IMR-90 (cell line): ENCODE measurements at regions not wholly inside any gene's neighbourhood (a gene's known extent, or its start where the extent isn't known, plus 50 kb on each side); places are given as distances from the start of the nearest gene placed in this dataset.

ENCODE experiments used
- ATAC-seq: fragments of 200-7000 bp; cut with Tn5 transposase; 2 replicates; pipeline ENCODE4 v1.9.1; 2020; ENCODE audit warnings: low read depth, mild to moderate bottlenecking, moderate library complexity
- BruUV-seq: library from RNA; stranded (reverse); fragments of 400-500 nt; replicated peaks from 2 replicates; lab custom pipeline; 2021; lab: Mats Ljungman, UMichigan
- CTCF ChIA-PET: fragments of 300-600 bp; formaldehyde crosslinking; extraction: SDS; loops from one replicate; lab custom pipeline; 2021; ENCODE audit warnings: antibody characterized with exemption; lab: Yijun Ruan, JAX
- POLR2A ChIA-PET: fragments of 300-600 bp; sonication (Branson Sonifier 250); formaldehyde crosslinking; loops from one replicate; lab custom pipeline; 2022; ENCODE audit warnings: antibody characterized with exemption; ENCODE audit not compliant: unreplicated experiment; lab: Charles Lee
- DNase-seq: peaks from one replicate; pipeline ENCODE4 v3.0.0; 2013
- H2AFZ ChIP-seq: replicated peaks from 2 replicates; pipeline ENCODE3; 2013; ENCODE audit warnings: low read length, mild to moderate bottlenecking; ENCODE audit not compliant: poor library complexity
- H2AK5ac ChIP-seq: 2 replicates; pipeline ENCODE4 v1.6.1; 2013; ENCODE audit warnings: low read depth, low read length, inconsistent platforms
- H2AK9ac ChIP-seq: replicated peaks from 2 replicates; pipeline ENCODE3; 2013; ENCODE audit warnings: mild to moderate bottlenecking, low read depth, low read length, moderate library complexity; ENCODE audit not compliant: poor library complexity
- H2BK120ac ChIP-seq: 2 replicates; pipeline ENCODE4 v1.6.1; 2013; ENCODE audit warnings: low read depth, low read length, inconsistent platforms
- H2BK15ac ChIP-seq: 3 replicates; pipeline ENCODE4 v1.6.1; 2013; ENCODE audit warnings: low read depth, low read length, inconsistent platforms
- H2BK20ac ChIP-seq: 2 replicates; pipeline ENCODE4 v1.6.1; 2013; ENCODE audit warnings: low read depth, mild to moderate bottlenecking, inconsistent platforms, low read length, moderate library complexity
- H2BK5ac ChIP-seq: 2 replicates; pipeline ENCODE4 v1.6.1; 2013; ENCODE audit warnings: mild to moderate bottlenecking, low read depth, low read length, inconsistent platforms; ENCODE audit not compliant: poor library complexity, severe bottlenecking
- H3K14ac ChIP-seq: replicated peaks from 2 replicates; pipeline ENCODE4 v1.6.1; 2013; ENCODE audit warnings: low read depth, low read length, inconsistent platforms
- H3K18ac ChIP-seq: 2 replicates; pipeline ENCODE4 v1.6.1; 2013; ENCODE audit warnings: low read depth, low read length, control low read depth
- H3K23ac ChIP-seq: 2 replicates; pipeline ENCODE4 v1.6.1; 2013; ENCODE audit warnings: low read depth, low read length, inconsistent platforms
- H3K27ac ChIP-seq: 2 replicates; pipeline ENCODE4 v1.5.1; 2013; ENCODE audit warnings: mild to moderate bottlenecking, control low read depth, low read length; ENCODE audit not compliant: insufficient read depth
- H3K27me3 ChIP-seq: 2 replicates; pipeline ENCODE4 v1.6.1; 2013; ENCODE audit warnings: low read length; ENCODE audit not compliant: control insufficient read depth, insufficient read depth
- H3K36me3 ChIP-seq: 2 replicates; pipeline ENCODE4 v1.6.1; 2013; ENCODE audit warnings: low read length, mixed read lengths; ENCODE audit not compliant: control insufficient read depth, insufficient read depth
- H3K4ac ChIP-seq: 2 replicates; pipeline ENCODE4 v1.6.1; 2013; ENCODE audit warnings: low read depth, low read length, inconsistent platforms
- H3K4me1 ChIP-seq: 2 replicates; pipeline ENCODE4 v1.6.1; 2013; ENCODE audit warnings: low read length, mixed read lengths; ENCODE audit not compliant: control insufficient read depth, insufficient read depth
- H3K4me2 ChIP-seq: 2 replicates; pipeline ENCODE4 v1.6.1; 2013; ENCODE audit warnings: low read depth, mild to moderate bottlenecking, control low read depth, low read length, moderate library complexity
- H3K4me3 ChIP-seq: 2 replicates; pipeline ENCODE4 v1.5.1; 2013; ENCODE audit warnings: low read depth, mild to moderate bottlenecking, control low read depth, low read length, moderate library complexity; ENCODE audit not compliant: insufficient read depth
- H3K56ac ChIP-seq: 2 replicates; pipeline ENCODE4 v1.6.1; 2013; ENCODE audit warnings: low read length, inconsistent platforms; ENCODE audit not compliant: insufficient read depth; ENCODE audit errors: extremely low read depth
- H3K79me1 ChIP-seq, 2 experiments: 2 replicates each; pipeline ENCODE4 v1.6.1; 2013; ENCODE audit warnings: low read length in 2 of 2, inconsistent platforms in 1 of 2, low read depth in 1 of 2
- H3K9ac ChIP-seq: 2 replicates; pipeline ENCODE4 v1.6.1; 2013; ENCODE audit warnings: low read depth, low read length, control low read depth
- H3K9me1 ChIP-seq: 2 replicates; pipeline ENCODE4 v1.6.1; 2013; ENCODE audit warnings: low read length, inconsistent platforms; ENCODE audit not compliant: insufficient read depth
- H3K9me3 ChIP-seq: 2 replicates; pipeline ENCODE4 v1.6.1; 2013; ENCODE audit warnings: low read length; ENCODE audit not compliant: control insufficient read depth, insufficient read depth
- H4K20me1 ChIP-seq: 2 replicates; pipeline ENCODE4 v1.6.1; 2013; ENCODE audit warnings: low read length, inconsistent platforms; ENCODE audit not compliant: insufficient read depth
- H4K5ac ChIP-seq: 2 replicates; pipeline ENCODE4 v1.6.1; 2013; ENCODE audit warnings: mild to moderate bottlenecking, low read depth, low read length, control low read depth
- H4K8ac ChIP-seq, 2 experiments: 2 replicates each; pipeline ENCODE4 v1.6.1; 2013; ENCODE audit warnings: low read depth in 2 of 2, low read length in 2 of 2, control low read depth in 1 of 2, inconsistent platforms in 1 of 2
- H4K91ac ChIP-seq: 2 replicates; pipeline ENCODE4 v1.6.1; 2013; ENCODE audit warnings: low read depth, low read length, inconsistent platforms; ENCODE audit not compliant: insufficient read depth
- BHLHE40 ChIP-seq: fragments of 150-350 bp; IDR thresholded peaks from 2 replicates; pipeline ENCODE4 v1.6.1; 2016; ENCODE audit warnings: mild to moderate bottlenecking, low read depth, low read length
- CEBPB ChIP-seq: IDR thresholded peaks from 2 replicates; pipeline ENCODE4 v1.6.1; 2012; ENCODE audit warnings: low read depth, low read length, improper control_type of control experiment
- CHD1 ChIP-seq: IDR thresholded peaks from 2 replicates; pipeline ENCODE4 v1.6.1; 2012; ENCODE audit warnings: low read depth, low read length, improper control_type of control experiment
- FOS ChIP-seq: fragments of 150-350 bp; IDR thresholded peaks from 2 replicates; pipeline ENCODE4 v1.6.1; 2016; ENCODE audit warnings: low read depth, low read length
- MAFK ChIP-seq: IDR thresholded peaks from 2 replicates; pipeline ENCODE4 v1.6.1; 2012; ENCODE audit warnings: low read depth, low read length, improper control_type of control experiment
- MAZ ChIP-seq: IDR thresholded peaks from 2 replicates; pipeline ENCODE4 v1.6.1; 2012; ENCODE audit warnings: low read depth, mild to moderate bottlenecking, low read length, improper control_type of control experiment, moderate library complexity, borderline replicate concordance
- MXI1 ChIP-seq: IDR thresholded peaks from 2 replicates; pipeline ENCODE4 v1.6.1; 2012; ENCODE audit warnings: low read depth, mild to moderate bottlenecking, low read length, moderate library complexity, borderline replicate concordance
- NFE2L2 ChIP-seq: fragments of 150-350 bp; IDR thresholded peaks from 2 replicates; pipeline ENCODE4 v1.6.1; 2016; ENCODE audit warnings: low read depth, mild to moderate bottlenecking, low read length
- POLR2A ChIP-seq: IDR thresholded peaks from 2 replicates; pipeline ENCODE4 v1.6.1; 2012; ENCODE audit warnings: mild to moderate bottlenecking, low read depth, low read length
- RAD21 ChIP-seq: IDR thresholded peaks from 2 replicates; pipeline ENCODE4 v1.6.1; 2012; ENCODE audit warnings: low read length, improper control_type of control experiment
- RCOR1 ChIP-seq: IDR thresholded peaks from 2 replicates; pipeline ENCODE4 v1.6.1; 2012; ENCODE audit warnings: mild to moderate bottlenecking, low read length, improper control_type of control experiment; ENCODE audit not compliant: insufficient replicate concordance
- RFX5 ChIP-seq: IDR thresholded peaks from 2 replicates; pipeline ENCODE4 v1.8.0; 2012; ENCODE audit warnings: low read depth, mild to moderate bottlenecking, low read length, moderate library complexity
- SMC3 ChIP-seq: fragments of 150-350 bp; IDR thresholded peaks from 2 replicates; pipeline ENCODE4 v1.6.1; 2016; ENCODE audit warnings: low read depth, mild to moderate bottlenecking, antibody characterized with exemption, low read length, moderate library complexity
- WGBS, 2 experiments: methylation state at CpG; one replicate each; pipeline versions ENCODE4 v1.1.5 to v1.1.7; 2013; ENCODE audit warnings: missing lambda C conversion rate in 2 of 2; ENCODE audit not compliant: insufficient read length in 1 of 2; ENCODE audit errors: extremely low coverage in 2 of 2; 5-methylcytosine and 5-hydroxymethylcytosine counted together
- dilution Hi-C: fragments of 300-500 bp; cut with HindIII; formaldehyde crosslinking; loops from one replicate; pipeline ENCODE4 v1.14.3; 2018; ENCODE audit warnings: low sequenced_read_pairs; ENCODE audit not compliant: unreplicated experiment
- in situ Hi-C: fragments of 300-500 bp; cut with MboI; formaldehyde crosslinking; loops from 3 replicates; pipeline ENCODE4 v1.14.3; 2019; ENCODE audit warnings: low sequenced_read_pairs, inconsistent platforms, mixed read lengths
- intact Hi-C: fragments of 100-400 bp; cut with micrococcal nuclease; formaldehyde crosslinking; loops from 2 replicates; pipeline ENCODE4 v1.10.0; 2022
- TF ChIP-seq, protein P1 (sequence below): conservative IDR thresholded peaks from 2 replicates; pipeline ENCODE4 v1.5.1; 2012; ENCODE audit warnings: mild to moderate bottlenecking, low read depth, low read length, improper control_type of control experiment
- TF ChIP-seq, protein P2 (sequence below): fragments of 150-350 bp; IDR thresholded peaks from 2 replicates; pipeline ENCODE4 v1.6.1; 2017; ENCODE audit warnings: mild to moderate bottlenecking, antibody characterized with exemption, low read length, low read depth

DNA sequence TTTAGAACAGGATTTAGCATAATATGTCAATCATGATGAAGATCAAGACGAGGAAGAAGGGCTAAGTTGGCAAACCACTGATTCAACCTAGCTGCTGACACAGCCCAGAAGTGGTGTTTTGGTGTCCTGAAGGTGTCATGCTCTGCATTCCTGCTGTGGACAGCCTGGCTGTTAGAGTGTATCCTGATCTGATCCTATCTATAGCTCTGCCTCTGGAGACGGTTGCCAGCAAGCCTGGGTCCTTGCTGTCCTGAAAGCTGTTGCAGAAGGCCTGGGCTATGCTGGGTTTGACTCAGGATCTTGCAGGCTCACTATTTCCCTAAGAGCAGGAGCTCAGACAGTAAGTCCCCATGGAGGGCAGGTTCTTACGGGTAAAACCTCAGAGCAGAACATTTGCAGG, 416.4 kb downstream of the TSHZ3 start:
- Histone ChIP-seq H3K4me1 (no peaks in the 10 kb centered on the region), H3K27ac (no peak overlapping the region), H2BK15ac (no peak overlapping the region), H2BK120ac (no peak overlapping the region), H3K4me3 (no peak overlapping the region), H3K36me3 (no peaks in the 10 kb centered on the region), H2AK5ac (no peak overlapping the region), H4K91ac (no peak overlapping the region), H2BK20ac (no peak overlapping the region), H3K9me3 (no peaks in the 10 kb centered on the region), H3K9ac (no peak overlapping the region), H2AK9ac (no peak overlapping the region), H4K8ac (no peak overlapping the region), H3K79me1 (no peaks in the 10 kb centered on the region), H3K27me3 (no peaks in the 10 kb centered on the region), H3K4ac (no peak overlapping the region), H3K23ac (no peak overlapping the region), H3K9me1 (no peaks in the 10 kb centered on the region), H2BK5ac (no peak overlapping the region), H3K18ac (no peak overlapping the region), H3K4me2 (no peak overlapping the region), H4K20me1 (no peaks in the 10 kb centered on the region), H3K56ac (no peak overlapping the region), H2AFZ (no peak overlapping the region), H4K5ac (no peak overlapping the region), H3K14ac (no peak overlapping the region)
- CTCF ChIA-PET = no interaction called here
- ATAC-seq (no peak), DNase-seq (no peak)
- dilution Hi-C loops (no loop called here), intact Hi-C loops (no loop called here), in situ Hi-C loops (no loop called here)
- WGBS, 2 experiments = 0% methylated on average over 2 of the region's 3 CpGs; no CpG with 5 or more reads in 1 of the 2 experiments
- POLR2A ChIA-PET = no interaction called here
- BruUV-seq = no TSS peak
- TF ChIP-seq CEBPB (no peak), NFE2L2 (no peak), POLR2A (no peak), RAD21 (no peak), FOS (no peak), MAZ (no peak), CHD1 (no peak), MAFK (no peak), SMC3 (no peak), RCOR1 (no peak), BHLHE40 (no peak), MXI1 (no peak), RFX5 (no peak)
- TF ChIP-seq, protein P1, sequence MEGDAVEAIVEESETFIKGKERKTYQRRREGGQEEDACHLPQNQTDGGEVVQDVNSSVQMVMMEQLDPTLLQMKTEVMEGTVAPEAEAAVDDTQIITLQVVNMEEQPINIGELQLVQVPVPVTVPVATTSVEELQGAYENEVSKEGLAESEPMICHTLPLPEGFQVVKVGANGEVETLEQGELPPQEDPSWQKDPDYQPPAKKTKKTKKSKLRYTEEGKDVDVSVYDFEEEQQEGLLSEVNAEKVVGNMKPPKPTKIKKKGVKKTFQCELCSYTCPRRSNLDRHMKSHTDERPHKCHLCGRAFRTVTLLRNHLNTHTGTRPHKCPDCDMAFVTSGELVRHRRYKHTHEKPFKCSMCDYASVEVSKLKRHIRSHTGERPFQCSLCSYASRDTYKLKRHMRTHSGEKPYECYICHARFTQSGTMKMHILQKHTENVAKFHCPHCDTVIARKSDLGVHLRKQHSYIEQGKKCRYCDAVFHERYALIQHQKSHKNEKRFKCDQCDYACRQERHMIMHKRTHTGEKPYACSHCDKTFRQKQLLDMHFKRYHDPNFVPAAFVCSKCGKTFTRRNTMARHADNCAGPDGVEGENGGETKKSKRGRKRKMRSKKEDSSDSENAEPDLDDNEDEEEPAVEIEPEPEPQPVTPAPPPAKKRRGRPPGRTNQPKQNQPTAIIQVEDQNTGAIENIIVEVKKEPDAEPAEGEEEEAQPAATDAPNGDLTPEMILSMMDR = no peak
- TF ChIP-seq, protein P2, sequence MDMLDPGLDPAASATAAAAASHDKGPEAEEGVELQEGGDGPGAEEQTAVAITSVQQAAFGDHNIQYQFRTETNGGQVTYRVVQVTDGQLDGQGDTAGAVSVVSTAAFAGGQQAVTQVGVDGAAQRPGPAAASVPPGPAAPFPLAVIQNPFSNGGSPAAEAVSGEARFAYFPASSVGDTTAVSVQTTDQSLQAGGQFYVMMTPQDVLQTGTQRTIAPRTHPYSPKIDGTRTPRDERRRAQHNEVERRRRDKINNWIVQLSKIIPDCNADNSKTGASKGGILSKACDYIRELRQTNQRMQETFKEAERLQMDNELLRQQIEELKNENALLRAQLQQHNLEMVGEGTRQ = no peak
